PC-3 (cell line): ENCODE measurements at regions not wholly inside any gene's neighbourhood (a gene's known extent, or its start where the extent isn't known, plus 50 kb on each side); places are given as distances from the start of the nearest gene placed in this dataset.

Experiments
- ATAC-seq: fragments of 200-7000 bp; cut with Tn5 transposase; 2 replicates; pipeline ENCODE4 v1.9.1; 2020; ENCODE audit warnings: mild to moderate bottlenecking, moderate library complexity
- BruUV-seq: library from RNA; stranded (reverse); fragments of 400-500 nt; replicated peaks from 2 replicates; lab custom pipeline; 2021; lab: Mats Ljungman, UMichigan
- CTCF ChIA-PET: fragments of 300-600 bp; sonication (Branson Sonifier 250); formaldehyde crosslinking; loops from one replicate; lab custom pipeline; 2022; ENCODE audit warnings: antibody characterized with exemption; lab: Charles Lee
- POLR2A ChIA-PET: fragments of 300-600 bp; sonication (Branson Sonifier 250); formaldehyde crosslinking; loops from one replicate; lab custom pipeline; 2022; ENCODE audit warnings: antibody characterized with exemption; ENCODE audit not compliant: unreplicated experiment; lab: Charles Lee
- DNase-seq: peaks from one replicate; pipeline ENCODE4 v3.0.0-alpha.2; 2015
- H2AFZ ChIP-seq: fragments of 300-600 bp; sonication (generic); 2 replicates; pipeline ENCODE4 v1.6.0; 2016; ENCODE audit warnings: antibody characterized with exemption, low read length
- H3F3A ChIP-seq: fragments of 300-600 bp; sonication (generic); one replicate; pipeline ENCODE4 v1.6.0; 2017; ENCODE audit warnings: antibody characterized with exemption, low read length, control low read depth, mild to moderate bottlenecking; ENCODE audit not compliant: unreplicated experiment
- H3K27ac ChIP-seq: fragments of 300-600 bp; sonication (generic); 2 replicates; pipeline ENCODE4 v1.5.1; 2016; ENCODE audit warnings: mild to moderate bottlenecking, low read length
- H3K27me3 ChIP-seq: fragments of 300-600 bp; sonication (generic); 2 replicates; pipeline ENCODE4 v1.6.1; 2016; ENCODE audit warnings: low read length, mixed read lengths
- H3K36me3 ChIP-seq: fragments of 300-600 bp; sonication (generic); 2 replicates; pipeline ENCODE4 v1.6.1; 2016; ENCODE audit warnings: low read depth, mixed run types, low read length, mixed read lengths
- H3K4me1 ChIP-seq: fragments of 300-600 bp; sonication (generic); 2 replicates; pipeline ENCODE4 v1.5.1; 2016; ENCODE audit warnings: low read length; ENCODE audit not compliant: insufficient read depth
- H3K4me2 ChIP-seq: fragments of 300-600 bp; sonication (generic); 2 replicates; pipeline ENCODE4 v1.6.0; 2016; ENCODE audit warnings: low read length
- H3K4me3 ChIP-seq: fragments of 300-600 bp; sonication (generic); 2 replicates; pipeline ENCODE4 v1.5.1; 2016; ENCODE audit warnings: mild to moderate bottlenecking, low read length, mixed read lengths
- H3K79me2 ChIP-seq: fragments of 300-600 bp; sonication (generic); 2 replicates; pipeline ENCODE4 v1.6.1; 2017; ENCODE audit warnings: low read length, mixed read lengths
- H3K9ac ChIP-seq: fragments of 300-600 bp; sonication (generic); 2 replicates; pipeline ENCODE4 v1.6.0; 2016; ENCODE audit warnings: mild to moderate bottlenecking, low read length
- H3K9me2 ChIP-seq: fragments of 300-600 bp; sonication (generic); replicated peaks from 2 replicates; pipeline ENCODE4 v1.6.1; 2016; ENCODE audit warnings: mixed run types, low read length, mixed read lengths
- H3K9me3 ChIP-seq: fragments of 300-600 bp; sonication (generic); 2 replicates; pipeline ENCODE4 v1.6.1; 2016; ENCODE audit warnings: low read length, mixed read lengths
- H4K20me1 ChIP-seq: fragments of 300-600 bp; sonication (generic); 2 replicates; pipeline ENCODE4 v1.6.1; 2016; ENCODE audit warnings: low read length, mixed read lengths
- CTCF ChIP-seq: fragments of 300-600 bp; sonication (generic); conservative IDR thresholded peaks from 2 replicates; pipeline ENCODE4 v1.5.1; 2017; ENCODE audit warnings: antibody characterized with exemption, low read depth, mild to moderate bottlenecking, low read length
- EZH2 ChIP-seq: fragments of 300-600 bp; sonication (generic); IDR thresholded peaks from one replicate; pipeline ENCODE4 v1.6.1; 2017; ENCODE audit warnings: antibody characterized with exemption, mild to moderate bottlenecking, low read length; ENCODE audit not compliant: unreplicated experiment
- EZH2phosphoT487 ChIP-seq: fragments of 300-600 bp; sonication (generic); IDR thresholded peaks from 2 replicates; pipeline ENCODE4 v1.6.1; 2018; ENCODE audit warnings: mild to moderate bottlenecking, antibody characterized with exemption, low read length, borderline replicate concordance
- intact Hi-C: fragments of 100-400 bp; cut with micrococcal nuclease; formaldehyde crosslinking; loops from 2 replicates; pipeline ENCODE4 v1.9.0; 2023

GRCh38 chr5:107310181-107310580 lies 360.6 kb downstream of the EFNA5 start:
- no peaks in the 10 kb centered on the region for H3K9me3 ChIP-seq
- no peaks in the 10 kb centered on the region for H3K27me3 ChIP-seq
- no TSS peak for BruUV-seq
- DNase-seq, result no peak
- ATAC-seq, result no peak
- intact Hi-C loops, result no loop called here
- no peak overlapping the region for H3K4me3 ChIP-seq
- H3F3A ChIP-seq, result no peaks in the 10 kb centered on the region
- no peak for TF ChIP-seq EZH2
- no peak for TF ChIP-seq CTCF
- TF ChIP-seq EZH2phosphoT487, result no peak
- CTCF ChIA-PET, result no interaction called here
- no peak overlapping the region for H2AFZ ChIP-seq
- no peaks in the 10 kb centered on the region for H3K36me3 ChIP-seq
- POLR2A ChIA-PET, result no interaction called here
- no peaks in the 10 kb centered on the region for H3K9me2 ChIP-seq
- no peak overlapping the region for H3K27ac ChIP-seq
- no peaks in the 10 kb centered on the region for H4K20me1 ChIP-seq
- no peak overlapping the region for H3K4me2 ChIP-seq
- no peaks in the 10 kb centered on the region for H3K4me1 ChIP-seq
- no peaks in the 10 kb centered on the region for H3K79me2 ChIP-seq
- H3K9ac ChIP-seq, result no peak overlapping the region

GRCh38 chr5:107306594-107306993 lies 364.1 kb downstream of the EFNA5 start:
- POLR2A ChIA-PET, result no interaction called here
- no peak for TF ChIP-seq CTCF
- no peak for TF ChIP-seq EZH2phosphoT487
- TF ChIP-seq EZH2, result no peak
- CTCF ChIA-PET, result no interaction called here
- Histone ChIP-seq H3K4me1 (peaks cover 21% of the 10 kb centered on the region), H3K4me3 (no peak overlapping the region), H3K36me3 (no peaks in the 10 kb centered on the region), H3K27ac (no peak overlapping the region), H4K20me1 (no peaks in the 10 kb centered on the region), H3K4me2 (no peak overlapping the region), H3K9me3 (no peaks in the 10 kb centered on the region), H3K9me2 (no peaks in the 10 kb centered on the region), H2AFZ (no peak overlapping the region), H3K79me2 (no peaks in the 10 kb centered on the region), H3F3A (no peaks in the 10 kb centered on the region), H3K27me3 (no peaks in the 10 kb centered on the region), H3K9ac (no peak overlapping the region)
- ATAC-seq (no peak), DNase-seq (no peak)
- no TSS peak for BruUV-seq
- intact Hi-C loops, result no loop called here

GRCh38 chr5:107306002-107306401 lies 364.7 kb downstream of the EFNA5 start:
- no peak for ATAC-seq
- Histone ChIP-seq H3K27me3 (no peaks in the 10 kb centered on the region), H3K9me2 (no peaks in the 10 kb centered on the region), H3K9me3 (no peaks in the 10 kb centered on the region), H3K79me2 (no peaks in the 10 kb centered on the region), H3K4me1 (peaks cover 27% of the 10 kb centered on the region), H3K4me3 (no peak overlapping the region), H3K36me3 (no peaks in the 10 kb centered on the region), H3K4me2 (no peak overlapping the region), H4K20me1 (no peaks in the 10 kb centered on the region), H3K9ac (no peak overlapping the region), H3F3A (no peaks in the 10 kb centered on the region), H2AFZ (no peak overlapping the region), H3K27ac (no peak overlapping the region)
- TF ChIP-seq EZH2phosphoT487 (no peak), CTCF (no peak), EZH2 (no peak)
- ChIA-PET CTCF (no interaction called here), POLR2A (no interaction called here)
- intact Hi-C loops, result no loop called here
- no TSS peak for BruUV-seq
- no peak for DNase-seq
